Caco-2 (cell line): ENCODE measurements at regions not wholly inside any gene's neighbourhood (a gene's known extent, or its start where the extent isn't known, plus 50 kb on each side); places are given as distances from the start of the nearest gene placed in this dataset.

ENCODE experiments used
- BruUV-seq: library from RNA; stranded (reverse); fragments of 400-500 nt; replicated peaks from 2 replicates; lab custom pipeline; 2021; lab: Mats Ljungman, UMichigan
- CTCF ChIA-PET: fragments of 300-600 bp; sonication (Branson Sonifier 250); formaldehyde crosslinking; loops from one replicate; lab custom pipeline; 2022; ENCODE audit warnings: antibody characterized with exemption; lab: Charles Lee
- POLR2A ChIA-PET: fragments of 300-600 bp; sonication (Branson Sonifier 250); formaldehyde crosslinking; loops from one replicate; lab custom pipeline; 2022; ENCODE audit warnings: antibody characterized with exemption; lab: Charles Lee
- DNase-seq, 2 experiments: peaks; one replicate each; pipeline versions ENCODE4 v3.0.0 to v3.0.0-alpha.2; 2020 to 2022
- H3K27me3 ChIP-seq: replicated peaks from 2 replicates; pipeline ENCODE4 v1.6.0; 2011; ENCODE audit warnings: low read length; ENCODE audit not compliant: control insufficient read depth, insufficient read depth
- H3K36me3 ChIP-seq: 2 replicates; pipeline ENCODE4 v1.5.1; 2011; ENCODE audit warnings: low read length; ENCODE audit not compliant: control insufficient read depth, insufficient read depth
- H3K4me1 ChIP-seq: fragments of 250-450 bp; sonication (Bioruptor Pico); 2 replicates; pipeline ENCODE4 v1.5.1; 2020; ENCODE audit warnings: mild to moderate bottlenecking
- H3K4me3 ChIP-seq: 2 replicates; pipeline ENCODE4 v1.5.1; 2011; ENCODE audit warnings: low read depth, mild to moderate bottlenecking, control low read depth, low read length
- H3K9me3 ChIP-seq: fragments of 250-450 bp; sonication (Bioruptor Pico); 2 replicates; pipeline ENCODE4 v1.5.1; 2020; ENCODE audit warnings: mild to moderate bottlenecking, moderate library complexity
- H3K27ac Mint-ChIP-seq: one replicate; pipeline ENCODE4 v1.8.0; 2022; ENCODE audit warnings: mixed read lengths; ENCODE audit not compliant: unreplicated experiment
- H3K27me3 Mint-ChIP-seq: one replicate; pipeline ENCODE4 v1.8.0; 2022; ENCODE audit warnings: mixed read lengths; ENCODE audit not compliant: insufficient read depth, unreplicated experiment
- H3K36me3 Mint-ChIP-seq: one replicate; pipeline ENCODE4 v1.8.0; 2022; ENCODE audit warnings: mild to moderate bottlenecking, mixed read lengths; ENCODE audit not compliant: insufficient read depth, unreplicated experiment
- H3K4me1 Mint-ChIP-seq: one replicate; pipeline ENCODE4 v1.8.0; 2022; ENCODE audit warnings: low read depth, mixed read lengths; ENCODE audit not compliant: unreplicated experiment
- H3K4me3 Mint-ChIP-seq: one replicate; pipeline ENCODE4 v1.8.0; 2022; ENCODE audit warnings: mild to moderate bottlenecking, moderate library complexity, mixed read lengths; ENCODE audit not compliant: unreplicated experiment
- H3K9me3 Mint-ChIP-seq: one replicate; pipeline ENCODE4 v1.8.0; 2022; ENCODE audit warnings: mixed read lengths; ENCODE audit not compliant: unreplicated experiment
- intact Hi-C: fragments of 100-400 bp; cut with micrococcal nuclease; formaldehyde crosslinking; loops from one replicate; pipeline ENCODE4 v1.10.0; 2022; ENCODE audit not compliant: unreplicated experiment
- TF ChIP-seq, protein P1 (sequence below), 2 experiments: fragments of 200-600 bp in 1 of 2; IDR thresholded peaks; 1 replicate in 1 of 2; 2 replicates in 1 of 2; pipeline versions ENCODE4 v1.5.1 to v1.8.0; 2011 to 2022; ENCODE audit warnings: antibody characterized with exemption in 1 of 2, control low read depth in 1 of 2, inconsistent platforms in 1 of 2, low read depth in 1 of 2, low read length in 1 of 2, mild to moderate bottlenecking in 1 of 2, moderate library complexity in 1 of 2; ENCODE audit not compliant: insufficient read depth in 1 of 2, severe bottlenecking in 1 of 2, unreplicated experiment in 1 of 2

DNA sequence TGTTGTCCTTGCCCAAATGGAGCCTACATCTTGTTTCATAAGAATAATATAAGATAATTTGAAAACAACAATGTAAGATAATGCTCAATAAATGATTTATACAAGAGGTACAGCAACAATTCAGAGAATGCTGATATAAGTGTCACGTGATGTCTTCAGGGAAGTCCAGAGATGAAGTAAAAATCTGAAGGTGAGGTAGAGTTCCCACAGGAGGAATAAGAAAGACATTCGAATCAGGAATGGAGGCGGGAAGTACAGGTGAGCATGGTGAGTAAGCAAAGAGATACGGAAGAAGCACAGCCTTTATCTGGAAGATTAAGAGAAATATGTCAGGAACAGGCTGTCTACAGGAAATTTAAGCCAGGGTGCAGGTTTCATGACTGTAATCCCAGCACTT is 165.9 kb upstream of the MARCKS start:
- H3K4me1 Mint-ChIP-seq, result peaks cover 38% of the 10 kb centered on the region
- intact Hi-C loops, result loop anchor here (5.0 kb wide), 2 partner anchors 86 to 94 kb away; no protein-coding TSS in a partner anchor
- POLR2A ChIA-PET, result no interaction called here

DNA sequence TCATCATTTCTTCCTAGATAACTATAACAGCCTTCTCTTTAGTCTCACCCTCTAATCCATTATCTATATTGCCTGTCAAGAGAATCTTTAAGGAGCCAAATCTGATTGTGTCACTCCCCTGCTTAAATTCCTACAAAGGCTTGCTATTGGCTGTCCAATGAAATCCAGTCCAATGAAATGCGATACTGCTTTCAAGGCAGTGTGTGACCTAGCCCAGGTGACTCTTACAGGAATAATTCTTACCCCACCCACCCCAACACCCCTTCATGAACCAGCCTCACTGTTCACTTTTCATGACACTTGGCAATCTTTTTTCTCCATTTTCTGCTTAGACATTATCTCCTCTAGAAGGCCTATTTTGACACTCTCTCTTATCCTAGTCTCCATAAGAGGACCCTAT is 163.3 kb upstream of the MARCKS start:
- H3K27me3 ChIP-seq, result no peaks in the 10 kb centered on the region
- peak; percentile 56 to 58 for DNase-seq
- Mint-ChIP-seq H3K9me3 (peaks cover 10% of the 10 kb centered on the region), H3K27ac (peak overlapping the region; percentile 98), H3K4me3 (peak overlapping the region; percentile 63), H3K36me3 (peaks cover 12% of the 10 kb centered on the region), H3K4me1 (peaks cover 25% of the 10 kb centered on the region), H3K27me3 (no peaks in the 10 kb centered on the region)
- intact Hi-C loops, result loop anchor here (1.0 to 5.0 kb wide), 6 partner anchors 25 to 161 kb away; no protein-coding TSS in a partner anchor
- H3K4me1 ChIP-seq, result peaks cover 40% of the 10 kb centered on the region
- no peaks in the 10 kb centered on the region for H3K9me3 ChIP-seq
- TF ChIP-seq, protein P1, sequence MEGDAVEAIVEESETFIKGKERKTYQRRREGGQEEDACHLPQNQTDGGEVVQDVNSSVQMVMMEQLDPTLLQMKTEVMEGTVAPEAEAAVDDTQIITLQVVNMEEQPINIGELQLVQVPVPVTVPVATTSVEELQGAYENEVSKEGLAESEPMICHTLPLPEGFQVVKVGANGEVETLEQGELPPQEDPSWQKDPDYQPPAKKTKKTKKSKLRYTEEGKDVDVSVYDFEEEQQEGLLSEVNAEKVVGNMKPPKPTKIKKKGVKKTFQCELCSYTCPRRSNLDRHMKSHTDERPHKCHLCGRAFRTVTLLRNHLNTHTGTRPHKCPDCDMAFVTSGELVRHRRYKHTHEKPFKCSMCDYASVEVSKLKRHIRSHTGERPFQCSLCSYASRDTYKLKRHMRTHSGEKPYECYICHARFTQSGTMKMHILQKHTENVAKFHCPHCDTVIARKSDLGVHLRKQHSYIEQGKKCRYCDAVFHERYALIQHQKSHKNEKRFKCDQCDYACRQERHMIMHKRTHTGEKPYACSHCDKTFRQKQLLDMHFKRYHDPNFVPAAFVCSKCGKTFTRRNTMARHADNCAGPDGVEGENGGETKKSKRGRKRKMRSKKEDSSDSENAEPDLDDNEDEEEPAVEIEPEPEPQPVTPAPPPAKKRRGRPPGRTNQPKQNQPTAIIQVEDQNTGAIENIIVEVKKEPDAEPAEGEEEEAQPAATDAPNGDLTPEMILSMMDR (IDR thresholded peaks at IDR 0.05; ENCODE audit: insufficient read depth in 1 of 2, low read depth in 1 of 2, low read length in 1 of 2, severe bottlenecking in 1 of 2, unreplicated experiment in 1 of 2), result no peak
- H3K4me3 ChIP-seq, result no peak overlapping the region
- no peaks in the 10 kb centered on the region for H3K36me3 ChIP-seq
- CTCF ChIA-PET, result no interaction called here
- BruUV-seq, result no TSS peak
- POLR2A ChIA-PET, result interaction anchor here (0.6 kb wide), 1 partner anchor 164 kb away, joined by 3 read pairs; no protein-coding TSS in a partner anchor

More for the DNA sequence above, 165.9 kb upstream of the MARCKS start:
- Histone ChIP-seq H3K36me3 (no peaks in the 10 kb centered on the region), H3K4me1 (peaks cover 44% of the 10 kb centered on the region), H3K9me3 (no peaks in the 10 kb centered on the region), H3K4me3 (no peak overlapping the region), H3K27me3 (no peaks in the 10 kb centered on the region)
- no peaks in the 10 kb centered on the region for H3K27me3 Mint-ChIP-seq
- CTCF ChIA-PET, result no interaction called here
- no TSS peak for BruUV-seq
- TF ChIP-seq, protein P1 (IDR thresholded peaks at IDR 0.05; ENCODE audit: insufficient read depth in 1 of 2, low read depth in 1 of 2, low read length in 1 of 2, severe bottlenecking in 1 of 2, unreplicated experiment in 1 of 2), result no peak
- H3K27ac Mint-ChIP-seq, result no peak overlapping the region
- H3K9me3 Mint-ChIP-seq, result peaks cover 10% of the 10 kb centered on the region
- peaks cover 12% of the 10 kb centered on the region for H3K36me3 Mint-ChIP-seq
- no peak overlapping the region for H3K4me3 Mint-ChIP-seq
- DNase-seq, result no peak

DNA sequence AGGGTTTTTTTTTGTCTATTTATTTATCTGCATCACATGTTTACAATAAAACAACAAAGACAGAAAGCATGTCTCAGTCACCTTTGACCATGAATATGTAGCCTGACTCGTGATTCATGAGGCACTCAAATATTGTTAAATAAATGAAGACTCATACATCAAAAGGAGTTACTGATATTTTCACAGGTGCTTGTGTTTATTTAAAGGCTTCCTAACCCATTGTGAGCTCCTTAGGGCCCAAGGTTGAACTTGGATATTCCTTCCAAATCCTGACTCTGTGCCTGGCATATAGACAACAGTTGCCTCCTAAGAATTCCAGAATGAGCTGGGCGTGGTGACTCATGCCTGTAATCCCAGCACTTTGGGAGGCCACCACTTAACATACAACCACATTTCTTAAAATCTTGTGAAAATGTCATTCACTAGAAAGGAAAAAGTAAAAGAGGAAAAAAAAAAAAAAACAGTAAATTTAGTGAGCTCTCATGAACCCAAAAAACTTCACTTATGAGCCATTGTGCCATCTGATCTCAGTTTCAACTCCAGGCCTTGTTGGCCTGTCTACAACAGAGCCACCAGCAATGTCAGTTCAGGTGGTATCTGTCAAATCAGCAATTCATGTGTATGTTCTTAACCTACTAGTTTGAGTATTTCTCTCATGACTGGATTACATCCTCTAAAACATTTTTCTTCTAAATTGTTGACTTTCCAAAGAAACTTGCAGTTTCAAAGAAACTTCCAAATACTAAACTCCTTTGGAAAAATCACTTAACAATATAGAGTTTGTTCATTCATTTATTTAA is 162.7 kb upstream of the MARCKS start:
- H3K4me3 ChIP-seq, result no peak overlapping the region
- H3K4me3 Mint-ChIP-seq, result peak overlapping the region; percentile 63
- peak overlapping the region; percentile 98 for H3K27ac Mint-ChIP-seq
- no peaks in the 10 kb centered on the region for H3K27me3 Mint-ChIP-seq
- peaks cover 12% of the 10 kb centered on the region for H3K36me3 Mint-ChIP-seq
- no peaks in the 10 kb centered on the region for H3K27me3 ChIP-seq
- no peaks in the 10 kb centered on the region for H3K9me3 ChIP-seq
- intact Hi-C loops, result loop anchor here (1.0 to 5.0 kb wide), 5 partner anchors 25 to 160 kb away; no protein-coding TSS in a partner anchor
- no peaks in the 10 kb centered on the region for H3K36me3 ChIP-seq
- TF ChIP-seq, protein P1 (IDR thresholded peaks at IDR 0.05; ENCODE audit: insufficient read depth in 1 of 2, low read depth in 1 of 2, low read length in 1 of 2, severe bottlenecking in 1 of 2, unreplicated experiment in 1 of 2), result no peak
- H3K9me3 Mint-ChIP-seq, result peaks cover 10% of the 10 kb centered on the region
- POLR2A ChIA-PET, result interaction anchor here (0.9 kb wide), 1 partner anchor 164 kb away, joined by 4 read pairs; no protein-coding TSS in a partner anchor
- peaks cover 25% of the 10 kb centered on the region for H3K4me1 Mint-ChIP-seq
- CTCF ChIA-PET, result interaction anchor here (1.8 kb wide), 1 partner anchor 164 kb away, joined by 4 read pairs; no protein-coding TSS in a partner anchor
- BruUV-seq, result no TSS peak
- peaks cover 40% of the 10 kb centered on the region for H3K4me1 ChIP-seq
- DNase-seq, result no peak
